ENCODE measurements at regions not wholly inside any gene's neighbourhood (a gene's known extent, or its start where the extent isn't known, plus 50 kb on each side); places are given as distances from the start of the nearest gene placed in this dataset.

- TF ChIP-seq TSHZ1 (tag by site-specific recombination; IDR thresholded peaks at IDR 0.05; ENCODE audit: borderline replicate concordance) (no peak), CTCF (tag by site-specific recombination; IDR thresholded peaks at IDR 0.05) (no peak), ZNF280D (tag by site-specific recombination; IDR thresholded peaks at IDR 0.05) (no peak), YY1 (tag by site-specific recombination; IDR thresholded peaks at IDR 0.05) (no peak), GFI1B (tag by site-specific recombination; IDR thresholded peaks at IDR 0.05) (no peak), ZNF513 (tag by site-specific recombination; IDR thresholded peaks at IDR 0.05) (no peak), IKZF3 (tag by site-specific recombination; IDR thresholded peaks at IDR 0.05) (no peak), ZNF707 (tag by site-specific recombination; IDR thresholded peaks at IDR 0.05) (no peak), ZNF518A (tag by site-specific recombination; conservative IDR thresholded peaks at IDR 0.05; ENCODE audit: low read depth) (no peak), ZNF558 (tag by site-specific recombination; IDR thresholded peaks at IDR 0.05) (no peak), ZBTB11 (tag by site-specific recombination; conservative IDR thresholded peaks at IDR 0.05; ENCODE audit: low read depth) (no peak), INSM2 (tag by site-specific recombination; IDR thresholded peaks at IDR 0.05) (no peak)
These were observed 414.2 kb downstream of the EFNB2 start for GRCh38 chr13:106121173-106121754.
